ENCODE measurements at regions not wholly inside any gene's neighbourhood (a gene's known extent, or its start where the extent isn't known, plus 50 kb on each side); places are given as distances from the start of the nearest gene placed in this dataset.

GRCh38 chr5:160906090-160906489, 54.1 kb upstream of the ATP10B start:
- DNase-seq (no peak), ATAC-seq (replicated peaks in 1 of 4) (no peak)
- H3K27me3 Mint-ChIP-seq, result peaks cover 2% of the 10 kb centered on the region in 2 donors
- ChIA-PET CTCF (no interaction called here), POLR2A (no interaction called here)
- no peak overlapping the region for H3K4me3 Mint-ChIP-seq
- H3K36me3 ChIP-seq (ENCODE audit: control insufficient read depth in 2 of 2, extremely low read depth in 1 of 2, insufficient read depth in 1 of 2, low read length in 1 of 2), result no peaks in the 10 kb centered on the region
- H3K4me1 ChIP-seq (ENCODE audit: control insufficient read depth in 1 of 2, extremely low read depth in 1 of 2, insufficient read depth in 2 of 2, low read length in 2 of 2), result no peaks in the 10 kb centered on the region
- H3K27ac ChIP-seq (ENCODE audit: low read length), result no peak overlapping the region
- H3K9me3 ChIP-seq, result no peaks in the 10 kb centered on the region
- H3K4me3 ChIP-seq (ENCODE audit: control insufficient read depth in 1 of 2, extremely low read depth in 1 of 2, low read length in 1 of 2), result no peak overlapping the region
- WGBS (ENCODE audit: insufficient coverage), result no CpG with 5 or more reads among the region's 3 CpGs
- no peak overlapping the region for H3K27ac Mint-ChIP-seq
- no peaks in the 10 kb centered on the region for H3K4me1 Mint-ChIP-seq
- H3K9me3 Mint-ChIP-seq, result peaks cover 0 to 2% (median 0%) of the 10 kb centered on the region in 3 donors
- H3K27me3 ChIP-seq (replicated peaks in 1 of 2; ENCODE audit: control insufficient read depth in 2 of 2, extremely low read depth in 1 of 2, insufficient read depth in 2 of 2, low read length in 1 of 2), result no peaks in the 10 kb centered on the region
- H3K36me3 Mint-ChIP-seq, result no peaks in the 10 kb centered on the region

- H3K27me3 Mint-ChIP-seq, result peaks cover 2 to 4% of the 10 kb centered on the region in 2 donors
- no peak for DNase-seq
- no peaks in the 10 kb centered on the region for H3K27me3 ChIP-seq (replicated peaks in 1 of 2; ENCODE audit: control insufficient read depth in 2 of 2, extremely low read depth in 1 of 2, insufficient read depth in 2 of 2, low read length in 1 of 2)
- H3K36me3 Mint-ChIP-seq, result no peaks in the 10 kb centered on the region
- ChIA-PET POLR2A (no interaction called here), CTCF (no interaction called here)
- no peak for ATAC-seq (replicated peaks in 1 of 4)
- H3K4me1 ChIP-seq (ENCODE audit: control insufficient read depth in 1 of 2, extremely low read depth in 1 of 2, insufficient read depth in 2 of 2, low read length in 2 of 2), result no peaks in the 10 kb centered on the region
- no peaks in the 10 kb centered on the region for H3K9me3 ChIP-seq
- WGBS (ENCODE audit: insufficient coverage), result no CpG with 5 or more reads among the region's 1 CpG
- H3K9me3 Mint-ChIP-seq, result peaks cover 0 to 3% (median 0%) of the 10 kb centered on the region in 3 donors
- no peaks in the 10 kb centered on the region for H3K4me1 Mint-ChIP-seq
- no peak overlapping the region for H3K4me3 Mint-ChIP-seq
- no peak overlapping the region for H3K27ac ChIP-seq (ENCODE audit: low read length)
- no peak overlapping the region for H3K27ac Mint-ChIP-seq
- no peaks in the 10 kb centered on the region for H3K36me3 ChIP-seq (ENCODE audit: control insufficient read depth in 2 of 2, extremely low read depth in 1 of 2, insufficient read depth in 1 of 2, low read length in 1 of 2)
- H3K4me3 ChIP-seq (ENCODE audit: control insufficient read depth in 1 of 2, extremely low read depth in 1 of 2, low read length in 1 of 2), result no peak overlapping the region
Measured at GRCh38 chr5:160905285-160905684, 53.3 kb upstream of the ATP10B start.

GRCh38 chr5:160904591-160904990, 52.6 kb upstream of the ATP10B start:
- CTCF ChIA-PET, result no interaction called here
- H3K36me3 Mint-ChIP-seq, result no peaks in the 10 kb centered on the region
- H3K27ac Mint-ChIP-seq, result no peak overlapping the region
- Histone ChIP-seq H3K36me3 (ENCODE audit: control insufficient read depth in 2 of 2, extremely low read depth in 1 of 2, insufficient read depth in 1 of 2, low read length in 1 of 2) (no peaks in the 10 kb centered on the region), H3K27me3 (replicated peaks in 1 of 2; ENCODE audit: control insufficient read depth in 2 of 2, extremely low read depth in 1 of 2, insufficient read depth in 2 of 2, low read length in 1 of 2) (no peaks in the 10 kb centered on the region), H3K9me3 (no peaks in the 10 kb centered on the region), H3K27ac (ENCODE audit: low read length) (no peak overlapping the region), H3K4me1 (ENCODE audit: control insufficient read depth in 1 of 2, extremely low read depth in 1 of 2, insufficient read depth in 2 of 2, low read length in 2 of 2) (no peaks in the 10 kb centered on the region), H3K4me3 (ENCODE audit: control insufficient read depth in 1 of 2, extremely low read depth in 1 of 2, low read length in 1 of 2) (no peak overlapping the region)
- H3K4me1 Mint-ChIP-seq, result no peaks in the 10 kb centered on the region
- DNase-seq (no peak), ATAC-seq (replicated peaks in 1 of 4) (no peak)
- no peak overlapping the region for H3K4me3 Mint-ChIP-seq
- POLR2A ChIA-PET, result no interaction called here
- peaks cover 2 to 4% of the 10 kb centered on the region in 2 donors for H3K27me3 Mint-ChIP-seq
- peaks cover 0 to 3% (median 0%) of the 10 kb centered on the region in 3 donors for H3K9me3 Mint-ChIP-seq
- 85% methylated on average over 3 of the region's 3 CpGs for WGBS (ENCODE audit: insufficient coverage)

- no peak overlapping the region for H3K4me3 ChIP-seq (ENCODE audit: control insufficient read depth in 1 of 2, extremely low read depth in 1 of 2, low read length in 1 of 2)
- no peaks in the 10 kb centered on the region for H3K4me1 ChIP-seq (ENCODE audit: control insufficient read depth in 1 of 2, extremely low read depth in 1 of 2, insufficient read depth in 2 of 2, low read length in 2 of 2)
- Mint-ChIP-seq H3K9me3 (peaks cover 0 to 3% (median 0%) of the 10 kb centered on the region in 3 donors), H3K4me1 (no peaks in the 10 kb centered on the region), H3K36me3 (no peaks in the 10 kb centered on the region), H3K27ac (no peak overlapping the region), H3K4me3 (no peak overlapping the region), H3K27me3 (peaks cover 0 to 4% of the 10 kb centered on the region in 2 donors)
- ATAC-seq (replicated peaks in 1 of 4), result no peak
- WGBS (ENCODE audit: insufficient coverage), result 22% methylated on average over 1 of the region's 1 CpG
- no peaks in the 10 kb centered on the region for H3K27me3 ChIP-seq (replicated peaks in 1 of 2; ENCODE audit: control insufficient read depth in 2 of 2, extremely low read depth in 1 of 2, insufficient read depth in 2 of 2, low read length in 1 of 2)
- H3K36me3 ChIP-seq (ENCODE audit: control insufficient read depth in 2 of 2, extremely low read depth in 1 of 2, insufficient read depth in 1 of 2, low read length in 1 of 2), result no peaks in the 10 kb centered on the region
- CTCF ChIA-PET, result no interaction called here
- POLR2A ChIA-PET, result interaction anchor here in 1 of 2 donors (0.6 kb wide), 1 partner anchor 21 kb away, joined by 3 read pairs; no protein-coding TSS in a partner anchor
- no peak for DNase-seq
- H3K27ac ChIP-seq (ENCODE audit: low read length), result no peak overlapping the region
- no peaks in the 10 kb centered on the region for H3K9me3 ChIP-seq
Measured at GRCh38 chr5:160903551-160903950, 51.5 kb upstream of the ATP10B start.

- no peak overlapping the region for H3K4me3 ChIP-seq (ENCODE audit: control insufficient read depth in 1 of 2, extremely low read depth in 1 of 2, low read length in 1 of 2)
- no peaks in the 10 kb centered on the region for H3K27me3 ChIP-seq (replicated peaks in 1 of 2; ENCODE audit: control insufficient read depth in 2 of 2, extremely low read depth in 1 of 2, insufficient read depth in 2 of 2, low read length in 1 of 2)
- whole genome bisulfite sequencing (ENCODE audit: insufficient coverage), result 45% methylated on average over 3 of the region's 3 CpGs
- no peaks in the 10 kb centered on the region for H3K4me1 ChIP-seq (ENCODE audit: control insufficient read depth in 1 of 2, extremely low read depth in 1 of 2, insufficient read depth in 2 of 2, low read length in 2 of 2)
- DNase-seq, result no peak
- no peak overlapping the region for H3K27ac ChIP-seq (ENCODE audit: low read length)
- ATAC-seq (replicated peaks in 1 of 4), result no peak
- Mint-ChIP-seq H3K9me3 (peaks cover 0 to 3% (median 0%) of the 10 kb centered on the region in 3 donors), H3K27ac (no peak overlapping the region), H3K4me1 (no peaks in the 10 kb centered on the region), H3K36me3 (no peaks in the 10 kb centered on the region), H3K27me3 (peaks cover 0 to 4% of the 10 kb centered on the region in 2 donors), H3K4me3 (no peak overlapping the region)
- no peaks in the 10 kb centered on the region for H3K36me3 ChIP-seq (ENCODE audit: control insufficient read depth in 2 of 2, extremely low read depth in 1 of 2, insufficient read depth in 1 of 2, low read length in 1 of 2)
- ChIA-PET CTCF (no interaction called here), POLR2A (no interaction called here)
- no peaks in the 10 kb centered on the region for H3K9me3 ChIP-seq
Measured at GRCh38 chr5:160903076-160903475, 51.1 kb upstream of the ATP10B start.
